HPDE6-E6E7 (cell line): ENCODE measurements at regions not wholly inside any gene's neighbourhood (a gene's known extent, or its start where the extent isn't known, plus 50 kb on each side); places are given as distances from the start of the nearest gene placed in this dataset.
A peak's percentile ranks its signal among the peaks of the same experiment; 100 is the strongest.
"Not testable (repeated sequence)": the region's sequence is repeated elsewhere in the genome, so short reads cannot be mapped to it uniquely, and the experiment has no call there.

Source experiments
- DNase-seq: peaks from one replicate; pipeline ENCODE4 v3.0.0; 2011; ENCODE audit warnings: missing footprints; ENCODE audit errors: extremely low spot score

DNA sequence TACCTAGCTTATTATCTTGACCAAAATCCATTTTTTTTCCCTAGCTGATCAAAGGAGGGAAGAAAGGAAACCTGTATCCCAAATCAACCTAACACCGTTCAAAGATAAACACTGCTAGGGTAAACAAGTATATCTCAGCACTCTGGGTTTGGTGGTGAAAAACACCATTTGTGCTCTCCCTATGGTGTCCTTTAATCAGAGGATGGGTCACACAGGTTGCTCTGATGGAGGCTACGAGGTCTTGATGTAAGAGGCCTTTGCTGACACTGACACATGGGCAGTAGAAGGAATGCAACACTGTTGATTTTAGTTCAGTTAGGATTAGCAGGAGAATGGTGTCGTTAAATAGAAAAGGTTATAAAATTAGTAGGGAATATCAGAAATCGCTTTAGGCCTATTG is 179.3 kb downstream of the HDGFL1 start:
- DNase-seq = no peak

DNA sequence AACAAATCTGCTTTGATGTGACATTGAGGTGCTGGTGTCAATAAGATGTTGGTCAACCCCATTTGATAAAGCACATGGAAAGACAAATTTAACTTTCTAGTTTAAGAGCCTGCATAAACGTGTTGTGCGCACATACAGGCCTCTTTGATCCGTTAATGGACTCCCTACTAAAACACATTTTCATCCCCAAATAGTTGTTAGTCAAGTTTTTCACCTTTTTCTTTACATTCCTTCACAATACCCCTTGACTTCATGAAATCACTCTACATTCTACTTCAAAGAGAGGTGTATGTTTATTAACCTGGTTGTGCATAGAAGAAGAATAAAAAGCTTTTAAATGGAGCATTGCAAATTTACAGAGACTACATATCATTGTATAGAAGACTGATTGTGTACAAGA is 180.3 kb downstream of the HDGFL1 start:
- no peak for DNase-seq

DNA sequence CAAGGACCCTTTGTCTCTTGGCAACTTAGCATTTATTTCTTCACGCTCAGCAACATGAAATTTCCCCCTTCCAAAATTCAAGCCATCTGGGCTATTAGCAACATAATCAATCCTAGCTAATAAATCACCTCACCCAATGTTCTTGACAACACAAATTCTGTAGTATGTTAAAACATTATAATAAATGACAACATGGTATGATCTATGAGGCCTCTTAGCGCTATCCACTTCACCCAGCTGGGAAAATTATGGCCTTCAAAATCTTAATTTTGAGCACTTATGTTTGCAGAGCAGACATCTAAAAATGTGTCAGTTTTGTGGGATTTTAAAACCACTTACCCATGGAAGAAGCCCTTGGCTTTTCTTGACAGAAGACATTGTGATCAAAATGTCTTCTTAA is 181.9 kb downstream of the HDGFL1 start:
- DNase-seq = no peak

DNA sequence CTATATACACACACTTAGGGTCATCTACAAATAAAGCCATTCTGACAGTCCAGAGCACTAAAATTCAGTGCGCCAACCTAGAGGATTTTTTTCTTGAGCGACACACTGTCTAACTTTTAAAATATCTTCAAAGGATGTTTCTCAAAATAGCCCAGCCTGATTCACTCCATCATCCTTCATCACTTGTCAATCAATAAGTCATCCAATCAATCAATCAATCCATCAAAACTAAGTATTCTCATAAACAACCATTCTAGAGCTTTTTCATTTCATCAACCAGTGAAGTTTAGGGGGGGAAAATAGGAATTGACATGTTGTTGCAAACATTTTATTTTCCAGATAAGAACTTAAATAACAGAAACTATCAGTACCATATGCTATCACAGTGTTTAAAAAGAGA is 183.2 kb downstream of the HDGFL1 start:
- DNase-seq = no peak

DNA sequence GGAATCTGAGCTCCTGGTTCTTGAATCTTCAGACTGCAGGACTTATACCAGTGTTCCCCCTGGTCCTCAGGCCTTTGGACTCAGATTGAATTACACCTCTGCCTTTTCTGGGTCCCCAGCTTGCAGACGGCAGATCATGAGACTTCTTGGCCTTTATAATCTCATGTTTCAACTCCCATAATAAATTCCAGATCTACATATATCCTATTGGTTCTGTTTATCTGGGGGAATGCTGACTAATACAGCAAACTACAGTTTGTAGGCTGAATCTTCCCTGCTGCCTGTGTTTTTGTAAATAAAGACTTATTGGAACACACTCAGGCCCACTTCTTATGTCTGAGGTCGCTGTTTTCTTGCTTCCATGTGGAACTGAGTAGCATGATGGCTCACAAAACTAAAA is 184.7 kb downstream of the HDGFL1 start:
- no peak for DNase-seq

DNA sequence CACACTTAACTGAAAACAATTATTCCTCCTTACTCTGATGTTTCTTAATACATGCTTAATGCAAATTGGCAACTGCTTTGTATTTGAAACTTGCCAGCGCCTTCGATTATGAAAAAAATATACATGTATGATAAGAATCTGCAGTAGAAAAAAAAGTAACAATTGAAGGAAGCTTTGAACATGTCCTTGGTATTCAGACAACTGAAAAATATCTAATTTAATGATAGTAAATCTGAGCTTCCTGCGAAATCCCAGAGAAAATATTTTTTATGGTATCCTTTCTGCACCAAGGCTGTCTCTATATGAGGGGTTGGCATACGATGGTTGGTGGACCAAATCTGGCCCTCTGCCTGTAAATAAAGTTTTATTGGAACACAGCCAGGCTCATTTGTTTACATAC is 186.2 kb downstream of the HDGFL1 start:
- DNase-seq = no peak

DNA sequence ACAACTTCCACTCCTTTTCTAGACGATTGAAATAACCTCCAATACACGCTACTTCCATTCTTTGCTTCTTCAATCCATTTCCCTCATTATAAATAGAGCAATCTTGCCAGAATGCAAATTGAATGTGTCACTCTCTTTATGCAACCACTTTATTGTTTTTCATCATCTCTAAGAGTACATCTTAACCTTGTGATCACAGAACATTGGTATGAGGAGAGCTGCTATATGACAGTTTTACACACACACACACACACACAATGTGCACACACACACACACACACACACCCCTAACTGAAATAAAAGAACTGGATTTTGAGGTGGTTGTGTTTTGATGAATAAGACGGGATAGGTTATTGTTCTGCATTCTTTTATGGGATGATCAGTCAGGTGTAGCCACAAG is 187.0 kb downstream of the HDGFL1 start:
- no peak for DNase-seq

DNA sequence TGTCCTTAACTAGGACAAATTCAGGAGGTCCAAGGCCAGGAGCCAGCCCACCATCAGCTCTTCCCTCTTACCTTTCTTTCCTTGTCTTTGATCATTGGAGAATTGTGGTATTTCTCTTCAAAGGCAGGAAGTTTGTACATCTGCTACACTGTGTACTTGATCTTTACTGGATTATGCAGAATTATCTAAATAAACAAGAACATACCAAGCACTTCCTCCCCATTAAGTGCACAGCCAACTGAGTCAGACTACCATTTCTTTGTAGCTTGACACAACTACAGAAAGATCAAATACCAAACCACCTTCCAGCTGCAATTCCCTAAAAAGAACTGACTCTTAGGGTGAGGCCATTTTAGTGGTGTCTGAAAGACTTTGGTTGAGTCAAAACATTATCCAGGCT is 195.1 kb downstream of the HDGFL1 start:
- no peak for DNase-seq

DNA sequence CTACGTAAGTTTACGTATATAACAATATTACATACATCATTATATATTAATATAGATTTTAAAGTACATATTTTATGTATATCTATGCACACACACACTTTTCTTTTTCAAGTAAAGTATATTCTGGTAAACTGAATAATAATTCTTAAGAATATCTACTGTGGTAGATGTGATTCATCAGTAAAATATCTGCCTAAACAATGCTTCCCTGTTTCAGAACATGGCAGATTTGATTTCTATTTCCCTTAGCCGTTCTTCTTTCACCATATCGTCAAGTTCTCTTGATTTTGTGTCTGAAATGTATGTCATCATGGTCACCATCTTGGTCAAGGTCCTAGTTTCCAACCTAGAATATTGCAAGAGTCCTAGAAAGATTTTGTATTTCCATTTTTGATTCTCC is 195.6 kb downstream of the HDGFL1 start:
- peak; percentile 10 for DNase-seq

DNA sequence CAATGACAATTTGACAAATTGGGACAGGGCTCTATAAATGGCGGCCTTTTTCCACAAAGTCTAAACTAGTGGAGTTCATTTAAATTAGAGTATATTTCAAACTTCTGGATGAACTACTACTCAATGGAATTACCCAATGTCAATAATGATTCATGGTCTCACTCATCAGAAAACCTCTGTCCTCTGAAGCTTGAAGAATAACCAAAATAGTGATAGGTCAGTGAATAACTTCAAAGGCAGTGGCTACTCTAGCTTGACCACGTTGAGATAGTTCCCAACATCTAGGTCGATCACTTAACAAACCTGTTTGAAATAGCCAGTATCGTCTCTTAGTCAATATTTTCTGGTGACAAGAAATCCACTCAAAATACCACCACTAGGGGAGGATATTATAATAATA is 197.6 kb downstream of the HDGFL1 start:
- DNase-seq = no peak

DNA sequence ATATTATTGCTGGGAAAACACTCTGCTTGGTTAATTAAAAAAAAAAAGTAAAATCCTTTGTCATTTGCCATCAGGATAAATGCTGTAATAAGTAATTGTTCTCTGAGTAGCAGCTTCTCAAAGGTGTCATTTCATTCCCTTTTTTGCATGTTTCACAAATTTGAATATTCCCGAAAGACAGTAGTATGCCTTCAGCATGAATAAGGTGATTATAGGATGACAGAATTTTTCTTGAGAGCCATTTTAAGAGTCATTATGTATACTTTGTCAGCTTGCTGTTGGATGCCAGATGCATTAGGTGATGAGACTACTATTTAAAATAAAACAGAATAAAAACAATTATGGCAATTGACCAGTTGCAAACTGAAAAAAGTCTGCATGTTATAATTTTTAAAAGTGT is 200.7 kb downstream of the HDGFL1 start:
- no peak for DNase-seq

DNA sequence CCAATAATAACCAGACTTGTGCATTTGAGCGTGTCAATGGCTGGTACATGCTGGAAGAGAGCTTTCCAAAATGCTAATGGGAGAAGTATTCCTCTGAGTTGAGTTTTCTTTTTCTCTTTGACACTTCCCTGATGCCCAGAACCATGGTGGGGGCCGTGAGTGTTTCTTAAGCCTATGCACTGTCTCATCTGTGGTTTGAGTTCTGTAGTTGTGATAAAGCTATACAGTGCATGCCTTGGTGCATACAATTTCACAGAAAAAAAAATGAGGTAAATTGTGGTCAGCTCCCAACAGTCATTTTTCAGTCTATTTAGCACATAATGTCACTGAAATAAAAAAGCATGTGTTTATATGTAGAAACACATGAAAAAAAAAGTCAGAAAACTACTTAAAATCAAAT is 204.8 kb downstream of the HDGFL1 start:
- DNase-seq = no peak

DNA sequence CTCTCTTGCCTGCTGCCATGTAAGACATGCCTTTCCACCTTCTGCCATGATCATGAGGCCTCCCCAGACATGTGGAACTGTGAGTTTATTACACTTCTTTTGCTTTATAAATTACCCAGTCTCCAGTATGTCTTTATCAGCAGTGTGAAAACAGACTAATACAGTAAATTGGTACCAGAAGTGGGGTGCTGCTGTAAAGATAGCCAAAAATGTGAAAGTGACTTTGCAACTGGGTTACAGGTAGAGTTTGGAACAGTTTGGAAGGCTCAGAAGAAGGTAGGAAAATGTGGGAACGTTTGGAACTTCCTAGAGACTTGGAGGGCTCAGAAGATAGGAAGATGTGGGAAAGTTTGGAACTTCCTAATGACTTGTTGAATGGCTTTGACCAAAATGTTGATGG is 209.1 kb downstream of the HDGFL1 start:
- DNase-seq = not testable (repeated sequence)

DNA sequence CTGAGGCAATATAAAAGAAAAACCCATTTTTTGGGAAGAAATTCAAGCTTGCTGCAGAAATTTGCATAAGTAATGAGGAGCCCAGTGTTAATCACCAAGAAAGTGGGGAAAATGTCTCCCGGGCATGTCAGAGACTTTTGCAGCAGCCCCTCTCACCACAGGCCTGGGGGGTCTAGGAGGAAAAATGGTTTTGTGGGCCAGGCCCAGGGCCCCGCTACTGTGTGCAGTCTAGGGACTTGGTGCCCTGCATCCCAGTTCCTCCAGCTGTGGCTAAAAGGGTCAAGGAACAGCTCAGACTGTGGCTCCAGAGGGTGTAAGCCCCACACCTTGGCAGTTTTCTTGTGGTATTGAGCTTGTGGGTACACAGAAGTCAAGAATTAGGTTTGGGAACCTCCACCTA is 209.7 kb downstream of the HDGFL1 start:
- DNase-seq = no peak

DNA sequence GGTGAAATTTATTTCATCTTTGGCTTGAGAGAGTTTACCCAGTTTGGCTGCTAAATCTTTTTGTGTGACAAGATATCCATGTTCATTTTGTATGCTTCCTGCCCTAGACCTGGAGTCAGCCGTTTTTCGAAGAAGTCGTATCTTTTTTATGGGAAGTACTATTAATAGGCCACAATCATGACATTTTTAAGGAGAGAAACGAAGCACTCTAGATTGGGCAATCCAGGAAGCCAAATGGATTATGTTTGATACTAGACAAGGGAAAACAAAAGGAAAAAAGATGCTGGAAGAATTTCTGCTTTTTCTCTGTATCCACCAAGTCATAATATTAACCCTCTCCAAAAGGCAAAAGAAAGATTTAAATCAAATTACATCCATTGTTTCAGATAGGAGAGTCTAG is 214.6 kb downstream of the HDGFL1 start:
- DNase-seq = no peak

DNA sequence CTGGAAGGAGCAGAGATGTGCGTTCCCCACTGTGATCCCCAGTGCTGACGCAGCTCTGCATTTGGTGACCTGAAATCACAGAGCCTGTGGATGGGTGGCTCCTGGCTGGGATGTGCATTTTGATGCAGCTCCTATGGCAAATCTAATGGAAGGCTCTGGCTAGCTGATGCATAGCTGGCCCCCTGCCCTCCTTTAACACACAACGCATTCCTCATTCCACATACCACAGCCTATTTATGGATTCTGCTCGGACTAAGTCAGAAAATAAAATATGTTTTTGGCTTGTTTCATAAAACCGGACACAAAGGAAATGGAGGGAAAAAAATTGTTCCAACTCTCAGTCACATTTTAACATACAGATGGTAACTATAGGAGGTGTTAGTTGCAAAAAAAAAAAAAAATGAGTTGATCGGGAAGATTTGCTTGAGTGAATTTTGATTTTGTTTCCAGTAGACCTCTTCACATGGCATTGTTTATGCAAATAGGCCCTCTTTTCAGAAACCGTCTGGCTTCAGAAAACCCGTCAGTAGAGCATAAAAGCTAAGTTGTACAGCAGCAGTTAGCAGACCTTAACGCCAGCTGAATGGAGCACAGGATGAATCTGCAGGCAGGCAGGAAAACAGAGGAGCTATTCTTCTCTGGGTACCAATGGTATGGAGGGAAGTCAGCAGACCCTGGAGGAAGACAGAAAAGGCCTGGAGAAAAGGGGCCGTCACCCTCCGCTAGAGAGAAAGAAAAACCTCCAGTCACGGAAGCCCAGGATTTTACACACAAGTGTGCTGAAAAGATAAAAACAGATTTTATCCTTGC is 215.4 kb downstream of the HDGFL1 start:
- no peak for DNase-seq

DNA sequence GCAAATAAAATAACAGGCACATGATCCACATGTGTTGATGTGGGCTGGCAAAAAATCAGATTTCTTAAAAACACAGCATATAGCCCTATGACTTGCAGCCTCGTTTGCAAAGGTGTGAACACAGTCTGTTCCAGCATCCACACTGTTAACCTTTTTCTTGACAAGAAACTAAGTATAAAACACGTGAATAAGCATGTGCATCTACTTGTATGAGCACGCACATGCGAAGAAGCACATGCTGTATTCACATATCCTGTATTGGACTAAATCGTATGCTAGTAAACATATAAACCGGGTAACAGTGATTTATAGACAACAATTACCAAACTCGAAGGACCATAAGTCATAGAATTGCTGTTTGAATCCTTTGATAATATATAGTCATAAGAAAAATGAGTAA is 218.7 kb downstream of the HDGFL1 start:
- DNase-seq = no peak

DNA sequence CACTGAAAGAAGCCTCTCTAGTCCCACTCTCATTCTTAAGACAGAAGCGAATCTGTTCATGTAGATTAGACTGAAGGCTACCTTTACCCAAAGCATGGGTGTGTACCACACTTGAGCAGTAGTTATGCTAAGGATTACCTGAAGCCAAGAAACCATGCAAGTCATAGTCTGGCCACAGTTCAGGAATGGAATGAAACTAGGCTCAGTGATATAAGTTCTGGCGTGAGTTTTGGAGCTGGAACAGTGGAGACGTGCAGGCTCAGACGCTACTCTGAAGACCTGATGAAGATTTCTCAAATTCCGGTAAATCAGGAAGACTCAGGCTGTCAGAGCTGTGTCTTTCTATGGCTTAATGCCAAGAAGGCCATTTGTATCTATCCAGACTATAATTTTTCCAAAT is 219.9 kb downstream of the HDGFL1 start:
- DNase-seq = no peak

DNA sequence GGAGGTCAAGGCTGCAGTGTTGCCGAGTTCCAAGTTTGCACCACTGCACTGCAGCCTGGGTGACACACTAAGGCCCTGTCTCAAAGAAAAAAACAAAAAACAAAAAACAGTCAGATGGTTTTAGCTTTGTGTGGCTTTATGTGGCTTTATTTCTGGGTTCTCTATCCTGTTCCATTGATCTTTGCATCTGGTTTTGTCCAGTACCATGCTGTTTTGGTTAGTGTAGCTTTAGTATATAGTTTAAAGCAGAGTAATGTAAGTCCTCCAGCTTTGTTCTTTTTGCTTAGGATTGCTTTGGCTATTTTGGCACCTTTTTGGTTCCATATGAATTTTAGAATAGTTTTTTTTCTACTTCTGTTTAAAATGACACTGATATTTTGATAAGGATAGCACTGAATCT is 225.5 kb downstream of the HDGFL1 start:
- no peak for DNase-seq

DNA sequence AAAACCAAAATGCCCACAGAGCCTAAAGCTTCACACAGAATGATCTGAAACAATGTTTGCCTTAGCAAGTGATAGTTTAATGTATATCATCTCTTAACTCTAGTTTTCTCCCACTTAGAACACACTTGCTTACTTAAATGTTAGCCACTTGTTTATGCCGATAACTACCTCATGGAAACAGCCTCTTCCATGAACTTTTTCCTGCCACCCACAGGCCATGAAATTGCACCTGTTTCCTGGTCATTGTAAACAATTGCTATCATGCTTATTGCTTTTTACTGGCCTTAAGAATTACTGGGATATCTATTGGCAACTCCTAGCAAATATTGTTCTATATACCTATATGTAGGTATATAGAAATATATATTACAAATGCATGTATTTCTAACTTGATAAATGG is 231.1 kb downstream of the HDGFL1 start:
- no peak for DNase-seq

DNA sequence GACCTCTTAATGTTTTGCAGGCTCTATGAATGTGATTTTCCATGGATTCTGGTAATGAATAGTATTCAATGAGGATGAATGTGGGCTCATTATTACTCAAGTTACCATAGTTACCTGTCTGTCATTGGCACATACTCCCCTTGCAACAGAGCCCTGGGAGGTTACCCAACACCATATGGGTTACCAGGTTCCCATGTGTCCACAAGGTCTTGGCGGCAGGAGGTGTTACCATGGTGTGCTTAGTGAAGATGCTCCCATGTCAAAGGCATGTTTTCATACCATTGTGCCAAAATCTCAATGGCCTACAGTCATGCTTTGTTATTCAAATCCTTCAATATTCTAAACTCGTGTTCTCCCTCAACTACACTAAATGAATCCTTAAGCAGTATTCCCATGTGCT is 232.5 kb downstream of the HDGFL1 start:
- no peak for DNase-seq

DNA sequence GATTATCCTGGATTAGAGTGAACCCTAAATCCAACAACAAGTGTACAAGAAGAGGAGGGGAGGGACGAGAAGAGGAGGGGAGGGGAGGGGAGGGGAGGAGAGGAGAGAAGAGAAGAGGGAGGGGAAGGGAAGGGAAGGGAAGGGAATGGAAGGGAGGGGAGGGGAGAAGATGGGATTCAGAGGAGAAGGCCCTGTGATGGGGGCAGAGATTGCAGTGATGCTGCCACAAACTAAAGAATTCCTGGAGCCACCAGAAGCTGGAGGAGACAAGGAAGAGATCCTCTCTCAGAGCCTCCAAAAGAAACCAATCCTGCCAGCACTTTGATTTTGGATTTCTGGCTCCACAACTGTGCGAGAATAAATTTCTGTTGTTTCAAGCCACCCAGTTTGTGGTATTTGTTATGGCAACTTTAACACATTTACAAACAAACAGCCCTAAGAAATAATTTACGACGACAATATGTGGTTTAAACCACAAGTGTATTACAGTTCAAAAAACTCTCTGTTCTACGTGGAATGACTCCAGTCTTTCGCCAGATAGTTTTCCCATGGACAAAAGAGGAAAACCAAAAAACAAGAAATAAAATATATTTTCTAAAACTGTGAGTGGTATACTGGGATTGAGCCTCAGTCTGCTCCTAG is 235.4 kb downstream of the HDGFL1 start:
- no peak for DNase-seq

DNA sequence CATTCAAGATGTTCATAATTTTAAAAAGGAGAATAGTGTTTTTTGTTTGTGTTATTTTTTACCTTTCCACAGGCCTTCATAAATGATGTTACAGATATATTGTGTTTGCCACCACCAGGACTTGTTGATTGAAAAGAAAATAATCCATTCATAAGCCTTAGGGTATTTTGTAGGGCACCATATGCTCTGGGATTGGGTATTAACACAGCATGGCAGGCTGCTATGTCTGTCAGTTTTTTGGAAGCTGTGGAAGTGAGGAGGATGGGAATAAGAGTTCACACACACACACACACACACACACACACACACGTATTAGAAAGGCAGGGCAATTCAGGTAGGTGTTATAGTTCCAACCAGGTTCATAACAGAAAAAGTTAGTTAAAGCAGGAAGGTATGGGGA is 237.9 kb downstream of the HDGFL1 start:
- DNase-seq = no peak

DNA sequence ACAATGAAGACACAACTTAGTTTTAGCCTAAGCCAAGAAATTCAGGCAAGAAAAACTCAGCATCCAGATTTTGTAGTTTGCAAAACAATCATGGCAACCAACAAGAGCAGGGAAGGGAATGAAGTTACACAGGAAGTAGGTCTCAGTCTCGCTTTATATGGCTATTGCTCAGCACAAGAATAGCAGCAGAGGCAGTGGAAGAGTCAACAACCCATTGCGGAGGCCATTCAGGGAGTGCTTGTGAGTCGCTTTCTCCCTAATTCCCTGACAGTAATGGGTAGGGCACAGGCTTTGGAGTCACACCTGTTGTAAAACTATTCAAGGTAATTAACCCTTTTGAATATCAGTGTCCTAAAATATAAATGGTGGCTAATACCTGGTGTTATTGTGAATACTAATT is 238.5 kb downstream of the HDGFL1 start:
- DNase-seq = no peak
